GM18502 (cell line): ENCODE measurements at regions not wholly inside any gene's neighbourhood (a gene's known extent, or its start where the extent isn't known, plus 50 kb on each side); places are given as distances from the start of the nearest gene placed in this dataset.

Source experiments
- ATAC-seq: cut with Tn5 transposase; IDR thresholded peaks from one replicate; pipeline ENCODE4 v1.9.1; 2021; ENCODE audit warnings: mild to moderate bottlenecking; ENCODE audit not compliant: unreplicated experiment, poor library complexity

- ATAC-seq = peak; percentile 68
These were observed 650.4 kb downstream of the RNF144A start for GRCh38 chr2:7567646-7568045.

DNA sequence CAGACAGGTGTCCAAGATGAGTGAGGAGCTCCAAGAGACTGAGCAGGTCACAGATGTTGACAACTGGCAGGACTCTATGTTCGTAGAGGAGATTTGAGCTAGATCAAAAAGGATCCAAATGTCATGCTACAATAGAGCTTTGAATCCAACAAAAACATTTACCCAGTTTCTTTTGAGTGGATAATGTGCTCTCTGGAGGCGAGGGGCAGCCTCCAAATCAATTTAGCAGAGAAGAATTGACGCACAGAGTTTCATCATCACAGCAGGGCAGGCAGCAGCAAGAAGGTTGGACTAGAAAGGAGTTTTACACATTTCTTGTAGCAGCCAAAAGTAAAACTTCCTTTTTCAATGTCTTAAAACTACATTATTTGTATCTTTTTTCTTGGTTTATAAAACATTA lies 653.0 kb downstream of the RNF144A start:
- no peak for ATAC-seq

DNA sequence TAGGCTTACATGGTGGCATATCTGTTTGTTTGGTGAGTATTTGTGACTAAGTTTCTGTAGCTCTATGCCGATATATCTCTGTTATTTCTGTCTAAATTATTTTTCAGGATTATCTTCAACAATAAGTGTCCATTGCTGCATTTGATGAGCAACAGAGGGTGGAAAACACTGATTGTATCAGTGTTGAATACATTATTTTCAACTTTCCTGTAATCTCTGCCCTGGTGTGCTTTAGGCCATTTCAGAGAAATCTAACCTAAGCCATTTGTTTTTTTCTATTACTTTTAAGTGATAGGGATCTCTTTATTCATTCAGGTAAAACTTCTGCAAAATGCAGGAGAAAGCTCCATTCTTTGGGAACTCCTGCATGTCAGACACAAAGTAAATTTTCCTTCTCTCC lies 654.5 kb downstream of the RNF144A start:
- ATAC-seq = no peak

DNA sequence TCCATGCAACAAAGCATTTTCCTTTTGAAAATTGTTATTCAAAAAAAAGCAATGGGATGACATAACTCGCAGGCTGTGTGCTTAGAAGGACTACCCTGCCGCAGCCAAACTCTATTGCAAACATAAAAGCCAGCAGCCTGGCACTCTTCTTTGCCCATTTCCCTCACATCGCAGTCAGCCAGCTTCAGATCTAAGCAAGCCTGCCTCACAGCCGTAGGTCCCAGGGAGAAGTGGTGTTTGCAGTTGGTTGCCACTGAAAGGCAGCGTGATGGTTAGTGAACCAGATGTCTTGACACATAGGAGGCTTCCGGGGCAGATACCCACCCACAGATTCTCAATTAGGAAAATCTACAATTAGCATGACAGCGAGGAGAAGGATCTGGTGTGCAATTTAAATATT lies 655.2 kb downstream of the RNF144A start:
- ATAC-seq = no peak

GRCh38 chr2:7573166-7573825 lies 656.1 kb downstream of the RNF144A start:
- ATAC-seq = no peak

DNA sequence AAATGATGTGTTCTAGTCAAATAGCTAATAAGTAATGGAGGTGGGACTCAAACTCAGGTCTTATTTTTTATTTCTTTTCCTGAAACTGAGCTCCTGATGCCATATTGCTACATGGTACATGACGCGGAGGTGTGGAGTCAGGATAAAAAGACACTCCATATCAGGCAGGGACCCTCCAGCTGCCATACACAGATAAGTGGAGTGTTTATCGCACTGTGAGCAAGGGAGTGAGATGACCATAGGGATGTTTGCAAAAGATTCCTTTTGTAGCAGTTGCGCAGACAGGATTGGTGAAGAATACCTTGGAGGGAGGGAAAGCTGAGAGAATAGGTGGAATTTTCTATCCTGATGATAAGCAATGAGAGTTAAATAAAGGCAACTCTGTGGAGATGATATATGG lies 657.2 kb downstream of the RNF144A start:
- ATAC-seq = no peak

- ATAC-seq = no peak
These were observed 660.6 kb downstream of the RNF144A start for GRCh38 chr2:7577769-7578168.

- no peak for ATAC-seq
These were observed 666.8 kb downstream of the RNF144A start for GRCh38 chr2:7584017-7584416.

GRCh38 chr2:7586898-7587297 lies 669.7 kb downstream of the RNF144A start:
- no peak for ATAC-seq

GRCh38 chr2:7588295-7588694 lies 671.1 kb downstream of the RNF144A start:
- no peak for ATAC-seq

- no peak for ATAC-seq
These were observed 675.5 kb downstream of the RNF144A start for GRCh38 chr2:7592618-7593140.

GRCh38 chr2:7593360-7593759 lies 676.1 kb downstream of the RNF144A start:
- ATAC-seq = no peak

DNA sequence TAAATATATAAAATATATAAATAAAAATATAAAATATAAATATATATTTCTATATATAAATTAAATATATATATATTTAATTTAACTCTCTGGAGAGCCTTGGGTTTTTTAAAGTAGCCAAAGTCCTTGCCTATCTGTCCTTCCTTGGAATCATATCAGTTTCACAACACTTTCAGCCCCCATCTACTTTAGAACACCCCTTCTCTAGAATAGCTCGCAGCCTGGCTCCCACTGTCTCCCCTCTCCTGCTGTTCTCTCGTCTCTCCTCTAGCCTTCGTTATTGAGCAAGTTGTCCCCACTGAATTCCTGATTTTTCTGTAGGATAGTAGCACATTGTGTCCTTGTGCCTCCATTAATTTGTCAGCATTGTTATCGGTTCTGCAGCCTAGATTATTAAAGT lies 677.0 kb downstream of the RNF144A start:
- ATAC-seq = no peak

GRCh38 chr2:7595206-7595605 lies 678.0 kb downstream of the RNF144A start:
- no peak for ATAC-seq

- ATAC-seq = peak; percentile 63
These were observed 681.2 kb downstream of the RNF144A start for GRCh38 chr2:7598402-7598801.

DNA sequence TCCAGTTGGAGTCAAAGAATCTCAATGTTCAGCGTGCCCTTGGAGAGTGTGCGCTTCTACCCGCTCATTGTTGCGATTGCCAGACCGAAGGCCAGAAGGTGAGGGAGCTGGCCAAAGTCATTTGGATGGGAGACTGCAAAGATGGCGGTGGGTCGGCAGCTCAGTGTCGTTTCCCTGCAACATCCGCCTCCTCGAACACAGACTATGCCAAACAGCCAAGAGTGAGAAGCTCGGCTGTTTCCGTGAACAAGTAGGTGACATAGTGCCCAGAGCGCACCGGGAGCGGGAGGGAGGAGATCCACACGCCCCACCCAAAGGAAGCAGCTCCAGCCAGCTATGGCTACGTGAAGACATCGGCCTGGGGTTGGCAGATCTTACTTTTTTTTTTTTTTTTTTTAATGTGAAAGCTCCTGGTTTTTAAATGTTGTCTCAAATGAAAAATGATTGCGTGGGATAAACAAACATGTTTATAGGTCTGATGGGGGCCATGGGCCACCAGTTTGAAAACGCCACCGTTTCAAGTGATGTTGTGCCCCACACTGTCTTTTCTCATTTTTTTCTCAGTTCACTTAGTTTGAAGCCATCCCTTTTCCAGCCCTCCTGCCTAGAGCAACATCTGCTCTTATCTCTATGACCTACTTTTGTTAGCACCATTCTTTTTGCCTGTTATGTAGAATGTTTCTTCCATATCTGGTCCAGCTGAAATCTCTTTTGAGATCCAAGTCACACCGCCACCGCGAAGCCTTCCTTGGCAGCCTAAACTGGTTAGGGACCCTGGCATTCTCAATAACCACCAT lies 682.4 kb downstream of the RNF144A start:
- no peak for ATAC-seq

DNA sequence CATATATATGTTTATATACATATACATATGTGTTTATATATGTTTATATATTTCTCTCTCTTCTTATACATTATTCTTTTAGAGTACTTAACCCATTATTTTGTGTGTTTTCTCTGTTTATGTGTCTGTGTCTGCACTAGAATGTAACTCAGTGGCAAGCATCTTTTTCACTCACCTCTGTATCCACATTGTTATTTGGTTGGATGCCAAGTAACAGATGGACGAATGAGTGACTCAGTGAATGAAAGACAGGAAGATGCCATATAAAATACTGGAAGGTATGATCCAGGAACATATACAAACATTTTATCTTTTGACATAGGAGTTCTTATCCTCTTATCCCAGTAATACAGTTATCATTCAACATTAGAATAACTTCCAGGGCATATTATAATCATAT lies 684.8 kb downstream of the RNF144A start:
- no peak for ATAC-seq

DNA sequence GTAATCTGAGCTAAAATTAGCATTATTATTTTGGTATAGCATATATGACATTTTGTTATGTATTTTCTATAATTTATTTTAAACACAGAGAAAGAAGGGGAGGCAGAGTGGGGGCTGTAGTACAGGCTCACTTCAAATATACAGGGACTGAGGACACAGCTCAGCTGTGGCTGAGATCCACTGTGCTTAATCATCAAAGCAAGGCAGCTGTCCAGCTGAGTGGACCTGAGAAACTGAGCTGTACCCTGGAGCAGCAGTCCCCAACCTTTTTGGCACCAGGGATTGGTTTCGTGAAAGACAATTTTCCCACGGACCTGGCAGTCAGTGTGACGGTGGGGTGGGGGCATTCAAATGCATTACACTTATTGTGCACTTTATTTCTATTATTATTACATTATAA lies 687.2 kb downstream of the RNF144A start:
- no peak for ATAC-seq

GRCh38 chr2:7607441-7608173 lies 690.4 kb downstream of the RNF144A start:
- no peak for ATAC-seq

DNA sequence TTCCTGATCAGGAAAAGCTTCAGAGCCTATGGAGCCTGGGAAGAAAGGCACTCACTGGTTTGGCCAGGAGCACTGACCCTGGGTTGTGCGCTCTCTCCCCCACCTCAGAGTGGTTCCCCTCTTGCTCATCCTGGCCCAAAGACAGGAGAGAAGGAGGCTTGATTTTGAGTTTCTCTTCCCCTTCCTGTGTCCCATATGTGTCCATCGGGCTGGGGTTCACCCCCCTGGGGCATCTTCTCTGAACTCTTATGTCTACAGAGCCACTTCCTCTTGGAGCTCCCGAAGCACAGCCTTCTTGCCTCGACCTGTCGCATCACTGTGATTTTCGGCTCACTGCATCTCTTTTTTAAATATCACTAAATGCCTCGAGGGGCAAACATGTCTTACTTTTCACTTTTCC lies 692.3 kb downstream of the RNF144A start:
- ATAC-seq = peak; percentile 69

DNA sequence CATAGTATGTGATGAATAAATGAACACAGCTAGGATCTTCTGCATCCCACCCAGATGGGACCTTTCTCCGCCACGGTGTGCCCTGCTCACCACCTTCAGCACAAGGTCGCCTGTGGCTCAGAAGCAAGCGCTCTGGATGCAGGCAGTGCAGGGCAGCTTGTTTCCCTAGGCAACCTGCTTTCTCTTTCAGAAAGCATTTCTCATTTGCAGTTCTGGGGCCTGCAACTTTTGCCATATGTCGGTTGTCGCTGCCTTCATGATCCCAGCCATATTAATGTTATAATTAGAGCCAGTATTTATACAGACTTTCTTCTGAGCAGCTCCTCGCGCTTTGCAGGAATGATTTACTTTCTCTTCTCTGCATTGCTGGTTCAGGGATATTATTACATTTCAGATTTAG lies 692.8 kb downstream of the RNF144A start:
- ATAC-seq = peak; percentile 73
